ENCODE measurements at regions not wholly inside any gene's neighbourhood (a gene's known extent, or its start where the extent isn't known, plus 50 kb on each side); places are given as distances from the start of the nearest gene placed in this dataset.
A peak's percentile ranks its signal among the peaks of the same experiment; 100 is the strongest.

GRCh38 chr13:109428146-109428545 is 358.2 kb downstream of the IRS2 start:
- Histone ChIP-seq H3K4me1 (ENCODE audit: control insufficient read depth, insufficient read depth, low read length) (no peaks in the 10 kb centered on the region), H3K4me2 (ENCODE audit: low read length) (no peak overlapping the region), H3K27me3 (ENCODE audit: control insufficient read depth, insufficient read depth, low read length) (no peaks in the 10 kb centered on the region), H3K4me3 (ENCODE audit: low read length) (no peak overlapping the region), H3K36me3 (ENCODE audit: insufficient read depth, low read length) (no peaks in the 10 kb centered on the region), H3K9me3 (replicated peaks; ENCODE audit: low read length) (no peaks in the 10 kb centered on the region), H3K9ac (ENCODE audit: low read depth, low read length) (no peak overlapping the region)

- Histone ChIP-seq H3K4me2 (ENCODE audit: low read length) (no peak overlapping the region), H3K9ac (ENCODE audit: low read depth, low read length) (no peak overlapping the region), H3K4me1 (ENCODE audit: control insufficient read depth, insufficient read depth, low read length) (no peaks in the 10 kb centered on the region), H3K27me3 (ENCODE audit: control insufficient read depth, insufficient read depth, low read length) (no peaks in the 10 kb centered on the region), H3K9me3 (replicated peaks; ENCODE audit: low read length) (no peaks in the 10 kb centered on the region), H3K36me3 (ENCODE audit: insufficient read depth, low read length) (no peaks in the 10 kb centered on the region), H3K4me3 (ENCODE audit: low read length) (no peak overlapping the region)
These were observed 358.7 kb downstream of the IRS2 start for GRCh38 chr13:109427695-109428094.

- no peaks in the 10 kb centered on the region for H3K36me3 ChIP-seq (ENCODE audit: insufficient read depth, low read length)
- no peak overlapping the region for H3K4me2 ChIP-seq (ENCODE audit: low read length)
- H3K4me3 ChIP-seq (ENCODE audit: low read length) = no peak overlapping the region
- H3K4me1 ChIP-seq (ENCODE audit: control insufficient read depth, insufficient read depth, low read length) = no peaks in the 10 kb centered on the region
- no peaks in the 10 kb centered on the region for H3K9me3 ChIP-seq (replicated peaks; ENCODE audit: low read length)
- no peak overlapping the region for H3K9ac ChIP-seq (ENCODE audit: low read depth, low read length)
- H3K27me3 ChIP-seq (ENCODE audit: control insufficient read depth, insufficient read depth, low read length) = no peaks in the 10 kb centered on the region
These were observed 359.2 kb downstream of the IRS2 start for GRCh38 chr13:109427148-109427547.

GRCh38 chr13:109426690-109426990 is 359.7 kb downstream of the IRS2 start:
- Histone ChIP-seq H3K36me3 (ENCODE audit: insufficient read depth, low read length) (no peaks in the 10 kb centered on the region), H3K4me2 (ENCODE audit: low read length) (no peak overlapping the region), H3K4me3 (ENCODE audit: low read length) (no peak overlapping the region), H3K9ac (ENCODE audit: low read depth, low read length) (no peak overlapping the region), H3K27me3 (ENCODE audit: control insufficient read depth, insufficient read depth, low read length) (no peaks in the 10 kb centered on the region), H3K4me1 (ENCODE audit: control insufficient read depth, insufficient read depth, low read length) (no peaks in the 10 kb centered on the region), H3K9me3 (replicated peaks; ENCODE audit: low read length) (no peaks in the 10 kb centered on the region)

GRCh38 chr13:109425821-109426689 is 360.3 kb downstream of the IRS2 start:
- Histone ChIP-seq H3K4me1 (ENCODE audit: control insufficient read depth, insufficient read depth, low read length) (no peaks in the 10 kb centered on the region), H3K4me3 (ENCODE audit: low read length) (no peak overlapping the region), H3K36me3 (ENCODE audit: insufficient read depth, low read length) (no peaks in the 10 kb centered on the region), H3K9me3 (replicated peaks; ENCODE audit: low read length) (no peaks in the 10 kb centered on the region), H3K9ac (ENCODE audit: low read depth, low read length) (no peak overlapping the region), H3K4me2 (ENCODE audit: low read length) (no peak overlapping the region), H3K27me3 (ENCODE audit: control insufficient read depth, insufficient read depth, low read length) (no peaks in the 10 kb centered on the region)

GRCh38 chr13:109422161-109422560 is 364.2 kb downstream of the IRS2 start:
- Histone ChIP-seq H3K36me3 (ENCODE audit: insufficient read depth, low read length) (no peaks in the 10 kb centered on the region), H3K4me3 (ENCODE audit: low read length) (no peak overlapping the region), H3K27me3 (ENCODE audit: control insufficient read depth, insufficient read depth, low read length) (no peaks in the 10 kb centered on the region), H3K9me3 (replicated peaks; ENCODE audit: low read length) (no peaks in the 10 kb centered on the region), H3K9ac (ENCODE audit: low read depth, low read length) (no peak overlapping the region), H3K4me1 (ENCODE audit: control insufficient read depth, insufficient read depth, low read length) (no peaks in the 10 kb centered on the region), H3K4me2 (ENCODE audit: low read length) (no peak overlapping the region)

GRCh38 chr13:109419896-109420295 is 366.5 kb downstream of the IRS2 start:
- H3K4me1 ChIP-seq (ENCODE audit: control insufficient read depth, insufficient read depth, low read length) = no peaks in the 10 kb centered on the region
- H3K27me3 ChIP-seq (ENCODE audit: control insufficient read depth, insufficient read depth, low read length) = no peaks in the 10 kb centered on the region
- no peak overlapping the region for H3K4me3 ChIP-seq (ENCODE audit: low read length)
- no peak overlapping the region for H3K4me2 ChIP-seq (ENCODE audit: low read length)
- H3K36me3 ChIP-seq (ENCODE audit: insufficient read depth, low read length) = no peaks in the 10 kb centered on the region
- H3K9me3 ChIP-seq (replicated peaks; ENCODE audit: low read length) = no peaks in the 10 kb centered on the region
- no peak overlapping the region for H3K9ac ChIP-seq (ENCODE audit: low read depth, low read length)

GRCh38 chr13:109418111-109418510 is 368.3 kb downstream of the IRS2 start:
- Histone ChIP-seq H3K9me3 (replicated peaks; ENCODE audit: low read length) (no peaks in the 10 kb centered on the region), H3K9ac (ENCODE audit: low read depth, low read length) (no peak overlapping the region), H3K4me1 (ENCODE audit: control insufficient read depth, insufficient read depth, low read length) (no peaks in the 10 kb centered on the region), H3K4me3 (ENCODE audit: low read length) (no peak overlapping the region), H3K27me3 (ENCODE audit: control insufficient read depth, insufficient read depth, low read length) (no peaks in the 10 kb centered on the region), H3K36me3 (ENCODE audit: insufficient read depth, low read length) (no peaks in the 10 kb centered on the region), H3K4me2 (ENCODE audit: low read length) (no peak overlapping the region)

- Histone ChIP-seq H3K9me3 (replicated peaks; ENCODE audit: low read length) (no peaks in the 10 kb centered on the region), H3K36me3 (ENCODE audit: insufficient read depth, low read length) (no peaks in the 10 kb centered on the region), H3K4me2 (ENCODE audit: low read length) (no peak overlapping the region), H3K27me3 (ENCODE audit: control insufficient read depth, insufficient read depth, low read length) (no peaks in the 10 kb centered on the region), H3K9ac (ENCODE audit: low read depth, low read length) (no peak overlapping the region), H3K4me3 (ENCODE audit: low read length) (no peak overlapping the region), H3K4me1 (ENCODE audit: control insufficient read depth, insufficient read depth, low read length) (peaks cover 9% of the 10 kb centered on the region)
These were observed 370.4 kb downstream of the IRS2 start for GRCh38 chr13:109416001-109416400.

- H3K9me3 ChIP-seq (replicated peaks; ENCODE audit: low read length) = no peaks in the 10 kb centered on the region
- H3K27me3 ChIP-seq (ENCODE audit: control insufficient read depth, insufficient read depth, low read length) = no peaks in the 10 kb centered on the region
- no peak overlapping the region for H3K4me2 ChIP-seq (ENCODE audit: low read length)
- H3K4me3 ChIP-seq (ENCODE audit: low read length) = no peak overlapping the region
- H3K4me1 ChIP-seq (ENCODE audit: control insufficient read depth, insufficient read depth, low read length) = peaks cover 9% of the 10 kb centered on the region
- H3K9ac ChIP-seq (ENCODE audit: low read depth, low read length) = no peak overlapping the region
- H3K36me3 ChIP-seq (ENCODE audit: insufficient read depth, low read length) = no peaks in the 10 kb centered on the region
These were observed 371.3 kb downstream of the IRS2 start for GRCh38 chr13:109415057-109415456.

GRCh38 chr13:109412283-109412901 is 374.0 kb downstream of the IRS2 start:
- no peaks in the 10 kb centered on the region for H3K36me3 ChIP-seq (ENCODE audit: insufficient read depth, low read length)
- peaks cover 9% of the 10 kb centered on the region for H3K4me1 ChIP-seq (ENCODE audit: control insufficient read depth, insufficient read depth, low read length)
- no peaks in the 10 kb centered on the region for H3K27me3 ChIP-seq (ENCODE audit: control insufficient read depth, insufficient read depth, low read length)
- no peaks in the 10 kb centered on the region for H3K9me3 ChIP-seq (replicated peaks; ENCODE audit: low read length)
- H3K4me3 ChIP-seq (ENCODE audit: low read length) = peak overlapping the region; percentile 36
- no peak overlapping the region for H3K9ac ChIP-seq (ENCODE audit: low read depth, low read length)
- H3K4me2 ChIP-seq (ENCODE audit: low read length) = peak overlapping the region; percentile 69

- Histone ChIP-seq H3K4me3 (ENCODE audit: low read length) (no peak overlapping the region), H3K9me3 (replicated peaks; ENCODE audit: low read length) (no peaks in the 10 kb centered on the region), H3K27me3 (ENCODE audit: control insufficient read depth, insufficient read depth, low read length) (no peaks in the 10 kb centered on the region), H3K4me1 (ENCODE audit: control insufficient read depth, insufficient read depth, low read length) (peaks cover 9% of the 10 kb centered on the region), H3K4me2 (ENCODE audit: low read length) (no peak overlapping the region), H3K36me3 (ENCODE audit: insufficient read depth, low read length) (no peaks in the 10 kb centered on the region), H3K9ac (ENCODE audit: low read depth, low read length) (no peak overlapping the region)
These were observed 375.5 kb downstream of the IRS2 start for GRCh38 chr13:109410868-109411267.

Measured in skeletal muscle satellite cell (primary cell).